Activated CD4-positive, alpha-beta T cell treated with anti-CD3 and anti-CD28 coated beads, Interleukin-2, Interleukin-4, amounts not matched to agents 100 ng/mL and 50 ng/mL, durations not matched to agents 16 hours and 8 hours (primary cell): ENCODE measurements at regions not wholly inside any gene's neighbourhood (a gene's known extent, or its start where the extent isn't known, plus 50 kb on each side); places are given as distances from the start of the nearest gene placed in this dataset.
"Not testable (repeated sequence)": the region's sequence is repeated elsewhere in the genome, so short reads cannot be mapped to it uniquely, and the experiment has no call there.

Experiments used
- DNase-seq: peaks from one replicate; pipeline ENCODE4 v3.0.0-alpha.2; 2020; ENCODE audit warnings: low spot score

- no peak for DNase-seq
Observed at GRCh38 chr4:138614398-138615142, 372.4 kb upstream of the SLC7A11 start.

GRCh38 chr4:138612428-138612827, 370.3 kb upstream of the SLC7A11 start:
- no peak for DNase-seq

GRCh38 chr4:138611721-138612120, 369.6 kb upstream of the SLC7A11 start:
- no peak for DNase-seq

GRCh38 chr4:138611017-138611416, 368.9 kb upstream of the SLC7A11 start:
- no peak for DNase-seq

GRCh38 chr4:138609943-138610350, 367.8 kb upstream of the SLC7A11 start:
- DNase-seq: no peak

- no peak for DNase-seq
Observed at GRCh38 chr4:138604556-138604955, 362.4 kb upstream of the SLC7A11 start.

GRCh38 chr4:138602664-138603063, 360.5 kb upstream of the SLC7A11 start:
- no peak for DNase-seq

- DNase-seq: no peak
Observed at GRCh38 chr4:138599965-138600364, 357.8 kb upstream of the SLC7A11 start.

GRCh38 chr4:138598226-138598625, 356.1 kb upstream of the SLC7A11 start:
- no peak for DNase-seq

- no peak for DNase-seq
Observed at GRCh38 chr4:138596896-138597295, 354.7 kb upstream of the SLC7A11 start.

- DNase-seq: no peak
Observed at GRCh38 chr4:138595731-138596460, 353.7 kb upstream of the SLC7A11 start.

- no peak for DNase-seq
Observed at GRCh38 chr4:138595171-138595570, 353.0 kb upstream of the SLC7A11 start.

- no peak for DNase-seq
Observed at GRCh38 chr4:138592796-138593195, 350.6 kb upstream of the SLC7A11 start.

- DNase-seq: no peak
Observed at GRCh38 chr4:138591808-138592207, 349.7 kb upstream of the SLC7A11 start.

- no peak for DNase-seq
Observed at GRCh38 chr4:138588501-138588900, 346.4 kb upstream of the SLC7A11 start.

- no peak for DNase-seq
Observed at GRCh38 chr4:138579146-138579545, 337.0 kb upstream of the SLC7A11 start.

GRCh38 chr4:138577826-138578225, 335.7 kb upstream of the SLC7A11 start:
- DNase-seq: not testable (repeated sequence)

GRCh38 chr4:138577145-138577544, 335.0 kb upstream of the SLC7A11 start:
- no peak for DNase-seq

- DNase-seq: no peak
Observed at GRCh38 chr4:138576684-138577083, 334.5 kb upstream of the SLC7A11 start.

GRCh38 chr4:138573246-138573645, 331.1 kb upstream of the SLC7A11 start:
- no peak for DNase-seq

- no peak for DNase-seq
Observed at GRCh38 chr4:138572007-138572406, 329.9 kb upstream of the SLC7A11 start.

GRCh38 chr4:138567696-138568095, 325.5 kb upstream of the SLC7A11 start:
- DNase-seq: no peak

GRCh38 chr4:138565576-138565975, 323.4 kb upstream of the SLC7A11 start:
- no peak for DNase-seq
